HEK293 (cell line): ENCODE measurements at regions not wholly inside any gene's neighbourhood (a gene's known extent, or its start where the extent isn't known, plus 50 kb on each side); places are given as distances from the start of the nearest gene placed in this dataset.

Experiments
- KLF7 ChIP-seq: fragments of 450-650 bp; formaldehyde crosslinking; IDR thresholded peaks from 2 replicates; pipeline ENCODE4 v1.5.1; 2016; ENCODE audit warnings: missing biosample characterization, missing genetic modification characterization, borderline replicate concordance
- YY1 ChIP-seq: fragments of 450-650 bp; formaldehyde crosslinking; IDR thresholded peaks from 2 replicates; pipeline ENCODE4 v1.5.1; 2018; ENCODE audit warnings: missing biosample characterization, missing genetic modification characterization
- ZBTB11 ChIP-seq: fragments of 450-650 bp; formaldehyde crosslinking; conservative IDR thresholded peaks from 2 replicates; pipeline ENCODE4 v1.5.1; 2016; ENCODE audit warnings: low read depth, missing biosample characterization, missing genetic modification characterization
- ZBTB26 ChIP-seq: fragments of 450-650 bp; formaldehyde crosslinking; optimal IDR thresholded peaks from 2 replicates; pipeline ENCODE3; 2016; ENCODE audit warnings: missing biosample characterization, mild to moderate bottlenecking, missing genetic modification characterization
- ZNF121 ChIP-seq: fragments of 450-650 bp; formaldehyde crosslinking; IDR thresholded peaks from 2 replicates; pipeline ENCODE4 v1.5.1; 2016; ENCODE audit warnings: missing biosample characterization, missing genetic modification characterization
- ZNF24 ChIP-seq: fragments of 450-650 bp; formaldehyde crosslinking; IDR thresholded peaks from 2 replicates; pipeline ENCODE4 v1.5.1; 2016; ENCODE audit warnings: missing biosample characterization, missing genetic modification characterization
- ZNF26 ChIP-seq: fragments of 450-650 bp; formaldehyde crosslinking; IDR thresholded peaks from 2 replicates; pipeline ENCODE4 v1.5.1; 2016; ENCODE audit warnings: missing biosample characterization, missing genetic modification characterization
- ZNF501 ChIP-seq: fragments of 450-650 bp; formaldehyde crosslinking; IDR thresholded peaks from 2 replicates; pipeline ENCODE4 v1.5.1; 2016; ENCODE audit warnings: missing biosample characterization, missing genetic modification characterization
- ZNF544 ChIP-seq: fragments of 450-650 bp; formaldehyde crosslinking; IDR thresholded peaks from 2 replicates; pipeline ENCODE4 v1.5.0; 2017; ENCODE audit warnings: missing biosample characterization, missing genetic modification characterization
- TF ChIP-seq, protein P1 (sequence below): fragments of 450-650 bp; formaldehyde crosslinking; IDR thresholded peaks from 2 replicates; pipeline ENCODE4 v1.5.1; 2016; ENCODE audit warnings: missing biosample characterization, missing genetic modification characterization
- TF ChIP-seq, protein P2 (sequence below): fragments of 450-650 bp; formaldehyde crosslinking; IDR thresholded peaks from 2 replicates; pipeline ENCODE4 v1.5.1; 2016; ENCODE audit warnings: missing biosample characterization, missing genetic modification characterization

- TF ChIP-seq ZNF24 (tag by site-specific recombination) (no peak), ZNF544 (tag by site-specific recombination) (no peak), ZNF501 (tag by site-specific recombination) (no peak), ZBTB11 (no peak), ZNF121 (tag by site-specific recombination) (no peak), YY1 (tag by site-specific recombination) (no peak), ZBTB26 (tag by site-specific recombination) (no peak), ZNF26 (no peak), KLF7 (tag by site-specific recombination) (no peak)
- TF ChIP-seq, protein P1, sequence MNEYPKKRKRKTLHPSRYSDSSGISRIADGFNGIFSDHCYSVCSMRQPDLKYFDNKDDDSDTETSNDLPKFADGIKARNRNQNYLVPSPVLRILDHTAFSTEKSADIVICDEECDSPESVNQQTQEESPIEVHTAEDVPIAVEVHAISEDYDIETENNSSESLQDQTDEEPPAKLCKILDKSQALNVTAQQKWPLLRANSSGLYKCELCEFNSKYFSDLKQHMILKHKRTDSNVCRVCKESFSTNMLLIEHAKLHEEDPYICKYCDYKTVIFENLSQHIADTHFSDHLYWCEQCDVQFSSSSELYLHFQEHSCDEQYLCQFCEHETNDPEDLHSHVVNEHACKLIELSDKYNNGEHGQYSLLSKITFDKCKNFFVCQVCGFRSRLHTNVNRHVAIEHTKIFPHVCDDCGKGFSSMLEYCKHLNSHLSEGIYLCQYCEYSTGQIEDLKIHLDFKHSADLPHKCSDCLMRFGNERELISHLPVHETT: no peak
- TF ChIP-seq, protein P2, sequence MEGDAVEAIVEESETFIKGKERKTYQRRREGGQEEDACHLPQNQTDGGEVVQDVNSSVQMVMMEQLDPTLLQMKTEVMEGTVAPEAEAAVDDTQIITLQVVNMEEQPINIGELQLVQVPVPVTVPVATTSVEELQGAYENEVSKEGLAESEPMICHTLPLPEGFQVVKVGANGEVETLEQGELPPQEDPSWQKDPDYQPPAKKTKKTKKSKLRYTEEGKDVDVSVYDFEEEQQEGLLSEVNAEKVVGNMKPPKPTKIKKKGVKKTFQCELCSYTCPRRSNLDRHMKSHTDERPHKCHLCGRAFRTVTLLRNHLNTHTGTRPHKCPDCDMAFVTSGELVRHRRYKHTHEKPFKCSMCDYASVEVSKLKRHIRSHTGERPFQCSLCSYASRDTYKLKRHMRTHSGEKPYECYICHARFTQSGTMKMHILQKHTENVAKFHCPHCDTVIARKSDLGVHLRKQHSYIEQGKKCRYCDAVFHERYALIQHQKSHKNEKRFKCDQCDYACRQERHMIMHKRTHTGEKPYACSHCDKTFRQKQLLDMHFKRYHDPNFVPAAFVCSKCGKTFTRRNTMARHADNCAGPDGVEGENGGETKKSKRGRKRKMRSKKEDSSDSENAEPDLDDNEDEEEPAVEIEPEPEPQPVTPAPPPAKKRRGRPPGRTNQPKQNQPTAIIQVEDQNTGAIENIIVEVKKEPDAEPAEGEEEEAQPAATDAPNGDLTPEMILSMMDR (tag by site-specific recombination): no peak
Measured at GRCh38 chr14:54135804-54136280, 179.2 kb upstream of the BMP4 start.
